GM23338 (cell line): ENCODE measurements at regions not wholly inside any gene's neighbourhood (a gene's known extent, or its start where the extent isn't known, plus 50 kb on each side); places are given as distances from the start of the nearest gene placed in this dataset.

ENCODE experiments used
- CREB1 ChIP-seq: fragments of 250-450 bp; sonication (Bioruptor Pico); IDR thresholded peaks from 2 replicates; pipeline ENCODE4 v1.5.0; 2020; ENCODE audit warnings: low read depth, mild to moderate bottlenecking, moderate library complexity
- CTCF ChIP-seq, 2 experiments: fragments of 200-600 bp in 1 of 2; sonication (generic) in 1 of 2; conservative IDR thresholded peaks; 2 replicates each; pipeline versions ENCODE4 v1.5.1 to v1.6.1; 2016 to 2017; ENCODE audit warnings: antibody characterized with exemption in 2 of 2, low read depth in 2 of 2, mild to moderate bottlenecking in 2 of 2, moderate library complexity in 1 of 2
- ETS1 ChIP-seq: IDR thresholded peaks from 2 replicates; pipeline ENCODE4 v1.6.1; 2016; ENCODE audit warnings: antibody characterized with exemption
- EZH2 ChIP-seq: fragments of 200-600 bp; sonication (generic); IDR thresholded peaks from one replicate; pipeline ENCODE4 v1.8.0; 2017; ENCODE audit warnings: antibody characterized with exemption, mild to moderate bottlenecking, low read depth; ENCODE audit not compliant: unreplicated experiment
- EZH2phosphoT487 ChIP-seq: fragments of 200-600 bp; sonication (generic); IDR thresholded peaks from one replicate; pipeline ENCODE4 v1.8.1; 2018; ENCODE audit warnings: antibody characterized with exemption; ENCODE audit not compliant: unreplicated experiment
- JUNB ChIP-seq: IDR thresholded peaks from one replicate; pipeline ENCODE4 v1.6.1; 2016; ENCODE audit warnings: antibody characterized with exemption; ENCODE audit not compliant: unreplicated experiment
- NANOG ChIP-seq: IDR thresholded peaks from 2 replicates; pipeline ENCODE4 v1.6.1; 2016; ENCODE audit warnings: antibody characterized with exemption, borderline replicate concordance
- POLR2AphosphoS5 ChIP-seq: IDR thresholded peaks from 2 replicates; pipeline ENCODE4 v1.6.1; 2016; ENCODE audit warnings: antibody characterized with exemption, low read depth
- REST ChIP-seq: IDR thresholded peaks from one replicate; pipeline ENCODE4 v1.6.1; 2018; ENCODE audit warnings: antibody characterized with exemption; ENCODE audit not compliant: unreplicated experiment
- ZNF114 ChIP-seq: fragments of 250-450 bp; sonication (Bioruptor Pico); IDR thresholded peaks from 2 replicates; pipeline ENCODE4 v1.5.0; 2020; ENCODE audit warnings: mild to moderate bottlenecking, moderate library complexity

- TF ChIP-seq CTCF (conservative IDR thresholded peaks at IDR 0.05; ENCODE audit: low read depth in 2 of 2) (no peak), EZH2 (no peak), POLR2AphosphoS5 (no peak), EZH2phosphoT487 (no peak), REST (no peak), NANOG (no peak), JUNB (no peak), ETS1 (no peak), CREB1 (CRISPR knock-in tag) (no peak), ZNF114 (CRISPR knock-in tag) (no peak)
These were observed 154.5 kb upstream of the NDUFV2 start for GRCh38 chr18:8948011-8948410.
